22Rv1 (cell line): ENCODE measurements at regions not wholly inside any gene's neighbourhood (a gene's known extent, or its start where the extent isn't known, plus 50 kb on each side); places are given as distances from the start of the nearest gene placed in this dataset.

ENCODE experiments used
- ZFX ChIP-seq: fragments of 450-650 bp; IDR thresholded peaks from 2 replicates; pipeline ENCODE4 v1.6.1; 2017; ENCODE audit warnings: antibody characterized with exemption, borderline replicate concordance
- TF ChIP-seq, protein P1 (sequence below): fragments of 450-650 bp; IDR thresholded peaks from 2 replicates; pipeline ENCODE4 v1.5.1; 2017; ENCODE audit warnings: mild to moderate bottlenecking

DNA sequence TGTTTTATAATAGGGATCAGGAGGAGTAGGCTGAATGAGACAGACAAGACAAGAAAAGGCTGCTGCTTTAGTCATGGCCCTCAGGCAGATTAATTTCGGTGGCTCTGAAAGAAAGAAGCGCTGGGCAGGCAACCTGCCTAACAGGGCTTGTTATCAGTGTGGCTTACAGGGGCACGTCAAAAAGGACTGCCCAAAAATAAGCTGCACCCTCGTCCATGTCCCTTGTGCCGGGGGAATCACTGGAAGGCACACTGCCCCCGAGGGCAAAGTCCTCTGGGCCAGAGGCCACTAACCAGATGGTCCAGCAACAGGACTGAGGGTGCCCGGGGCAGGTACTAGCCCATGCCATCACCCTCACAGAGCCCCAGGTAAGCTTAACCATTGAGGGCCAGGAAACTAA, 188.5 kb downstream of the IGSF11 start:
- TF ChIP-seq, protein P1, sequence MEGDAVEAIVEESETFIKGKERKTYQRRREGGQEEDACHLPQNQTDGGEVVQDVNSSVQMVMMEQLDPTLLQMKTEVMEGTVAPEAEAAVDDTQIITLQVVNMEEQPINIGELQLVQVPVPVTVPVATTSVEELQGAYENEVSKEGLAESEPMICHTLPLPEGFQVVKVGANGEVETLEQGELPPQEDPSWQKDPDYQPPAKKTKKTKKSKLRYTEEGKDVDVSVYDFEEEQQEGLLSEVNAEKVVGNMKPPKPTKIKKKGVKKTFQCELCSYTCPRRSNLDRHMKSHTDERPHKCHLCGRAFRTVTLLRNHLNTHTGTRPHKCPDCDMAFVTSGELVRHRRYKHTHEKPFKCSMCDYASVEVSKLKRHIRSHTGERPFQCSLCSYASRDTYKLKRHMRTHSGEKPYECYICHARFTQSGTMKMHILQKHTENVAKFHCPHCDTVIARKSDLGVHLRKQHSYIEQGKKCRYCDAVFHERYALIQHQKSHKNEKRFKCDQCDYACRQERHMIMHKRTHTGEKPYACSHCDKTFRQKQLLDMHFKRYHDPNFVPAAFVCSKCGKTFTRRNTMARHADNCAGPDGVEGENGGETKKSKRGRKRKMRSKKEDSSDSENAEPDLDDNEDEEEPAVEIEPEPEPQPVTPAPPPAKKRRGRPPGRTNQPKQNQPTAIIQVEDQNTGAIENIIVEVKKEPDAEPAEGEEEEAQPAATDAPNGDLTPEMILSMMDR = no peak
- TF ChIP-seq ZFX = no peak
